ENCODE measurements at regions not wholly inside any gene's neighbourhood (a gene's known extent, or its start where the extent isn't known, plus 50 kb on each side); places are given as distances from the start of the nearest gene placed in this dataset.

- WGBS, 2 donors: 54 to 60% methylated on average over 2 of the region's 2 CpGs
- Histone ChIP-seq H3K27me3 (no peaks in the 10 kb centered on the region), H3K9me3 (no peaks in the 10 kb centered on the region)
Measured at GRCh38 chr2:139835101-139835500, 1054.9 kb upstream of the NXPH2 start.

GRCh38 chr2:139828011-139828410 is 1047.8 kb upstream of the NXPH2 start:
- H3K4me3 ChIP-seq: no peak overlapping the region
- 51 to 62% methylated on average over 3 of the region's 3 CpGs for WGBS, 2 donors
- DNase-seq: no peak
- no peak for TF ChIP-seq POLR2A (IDR thresholded peaks at IDR 0.05)
- TF ChIP-seq CTCF (IDR thresholded peaks at IDR 0.05): no peak
- H3K9me3 ChIP-seq: no peaks in the 10 kb centered on the region
- no peak overlapping the region for H3K27ac ChIP-seq
- H3K4me1 ChIP-seq: no peaks in the 10 kb centered on the region
- intact Hi-C loops (cut with DNase I; ENCODE audit: low total_unique reads): no loop called here
- H3K27me3 ChIP-seq: no peaks in the 10 kb centered on the region
- no peaks in the 10 kb centered on the region for H3K36me3 ChIP-seq (ENCODE audit: low read depth, missing control alignments)

More at GRCh38 chr2:139835101-139835500, 1054.9 kb upstream of the NXPH2 start:
- no peaks in the 10 kb centered on the region for H3K4me1 ChIP-seq
- no peak for TF ChIP-seq CTCF (IDR thresholded peaks at IDR 0.05)
- no peak for TF ChIP-seq POLR2A (IDR thresholded peaks at IDR 0.05)
- H3K27ac ChIP-seq: no peak overlapping the region
- no peak for DNase-seq
- H3K36me3 ChIP-seq (ENCODE audit: low read depth, missing control alignments): no peaks in the 10 kb centered on the region
- H3K4me3 ChIP-seq: no peak overlapping the region
- intact Hi-C loops (cut with DNase I; ENCODE audit: low total_unique reads): no loop called here

GRCh38 chr2:139825726-139826125 is 1045.5 kb upstream of the NXPH2 start:
- DNase-seq: no peak
- H3K27me3 ChIP-seq: no peaks in the 10 kb centered on the region
- H3K36me3 ChIP-seq (ENCODE audit: low read depth, missing control alignments): no peaks in the 10 kb centered on the region
- no peaks in the 10 kb centered on the region for H3K9me3 ChIP-seq
- no peaks in the 10 kb centered on the region for H3K4me1 ChIP-seq
- intact Hi-C loops (cut with DNase I; ENCODE audit: low total_unique reads): no loop called here
- WGBS, 2 donors: 53 to 55% methylated on average over 1 of the region's 1 CpG
- H3K27ac ChIP-seq: no peak overlapping the region
- no peak overlapping the region for H3K4me3 ChIP-seq
- TF ChIP-seq POLR2A (IDR thresholded peaks at IDR 0.05) (no peak), CTCF (IDR thresholded peaks at IDR 0.05) (no peak)

GRCh38 chr2:139819273-139819796 is 1039.1 kb upstream of the NXPH2 start:
- no peak overlapping the region for H3K4me3 ChIP-seq
- H3K9me3 ChIP-seq: no peaks in the 10 kb centered on the region
- WGBS, 2 donors: 45% methylated on average over 2 of the region's 2 CpGs
- no peaks in the 10 kb centered on the region for H3K36me3 ChIP-seq (ENCODE audit: low read depth, missing control alignments)
- no peaks in the 10 kb centered on the region for H3K4me1 ChIP-seq
- no peak for TF ChIP-seq CTCF (IDR thresholded peaks at IDR 0.05)
- TF ChIP-seq POLR2A (IDR thresholded peaks at IDR 0.05): no peak
- intact Hi-C loops (cut with DNase I; ENCODE audit: low total_unique reads): no loop called here
- no peak for DNase-seq
- H3K27ac ChIP-seq: no peak overlapping the region
- no peaks in the 10 kb centered on the region for H3K27me3 ChIP-seq

GRCh38 chr2:139814458-139814857 is 1034.3 kb upstream of the NXPH2 start:
- no peak overlapping the region for H3K27ac ChIP-seq
- intact Hi-C loops (cut with DNase I; ENCODE audit: low total_unique reads): no loop called here
- no peaks in the 10 kb centered on the region for H3K27me3 ChIP-seq
- H3K4me1 ChIP-seq: no peaks in the 10 kb centered on the region
- no peaks in the 10 kb centered on the region for H3K36me3 ChIP-seq (ENCODE audit: low read depth, missing control alignments)
- no peaks in the 10 kb centered on the region for H3K9me3 ChIP-seq
- TF ChIP-seq POLR2A (IDR thresholded peaks at IDR 0.05) (no peak), CTCF (IDR thresholded peaks at IDR 0.05) (no peak)
- 83 to 87% methylated on average over 2 of the region's 2 CpGs for WGBS, 2 donors
- no peak overlapping the region for H3K4me3 ChIP-seq
- no peak for DNase-seq

All from testis (tissue), 2 donors.